HCT116 (cell line): ENCODE measurements at regions not wholly inside any gene's neighbourhood (a gene's known extent, or its start where the extent isn't known, plus 50 kb on each side); places are given as distances from the start of the nearest gene placed in this dataset.

Experiments used
- ATAC-seq: fragments of 200-7000 bp; cut with Tn5 transposase; 2 replicates; pipeline ENCODE4 v1.9.1; 2020; ENCODE audit warnings: mild to moderate bottlenecking, moderate library complexity
- BruUV-seq: library from RNA; stranded (reverse); fragments of 400-500 nt; replicated peaks from 2 replicates; lab custom pipeline; 2021; lab: Mats Ljungman, UMichigan
- CTCF ChIA-PET: fragments of 300-600 bp; sonication (Branson Sonifier 250); formaldehyde crosslinking; loops from one replicate; lab custom pipeline; 2021; ENCODE audit warnings: antibody characterized with exemption; lab: Charles Lee
- POLR2A ChIA-PET: fragments of 300-600, 350-600 bp; sonication (Branson Sonifier 250); formaldehyde crosslinking; loops from one replicate; lab custom pipeline; 2021; ENCODE audit warnings: antibody characterized with exemption; lab: Charles Lee
- RAD21 ChIA-PET, 2 experiments: fragments of 300-600 bp; sonication (Branson Sonifier 250); formaldehyde crosslinking; loops; one replicate each; lab custom pipeline; 2023; ENCODE audit warnings: low total read pairs in 2 of 2; ENCODE audit not compliant: uncharacterized antibody in 2 of 2, unreplicated experiment in 2 of 2, low non-redundant PET in 1 of 2; lab: Charles Lee
- DNase-seq: peaks from one replicate; pipeline ENCODE4 v3.0.0-alpha.2; 2010; ENCODE audit warnings: low read depth, low spot score
- H2AFZ ChIP-seq: fragments of 200-600 bp; shearing (Covaris generic), sonication (generic); 2 replicates; pipeline ENCODE4 v1.6.1; 2017; ENCODE audit warnings: low read depth, mixed run types, mixed read lengths, antibody characterized with exemption, low read length; ENCODE audit not compliant: poor library complexity, severe bottlenecking
- H3K27ac ChIP-seq: 2 replicates; pipeline ENCODE4 v1.5.1; 2012; ENCODE audit warnings: low read depth, low read length
- H3K27me3 ChIP-seq: fragments of 200-600 bp; sonication (generic); 2 replicates; pipeline ENCODE4 v1.6.1; 2016; ENCODE audit warnings: mixed run types, low read length, mixed read lengths; ENCODE audit not compliant: insufficient read depth
- H3K36me3 ChIP-seq, 2 experiments: fragments of 200-500 bp in 1 of 2; fragments of 200-600 bp in 1 of 2; sonication (Bioruptor generic) in 1 of 2; sonication (generic) in 1 of 2; 2 replicates each; pipeline versions ENCODE4 v1.5.1 to v1.6.1; 2014 to 2016; ENCODE audit warnings: low read length in 2 of 2, inconsistent platforms in 1 of 2, mixed read lengths in 1 of 2, mixed run types in 1 of 2; ENCODE audit not compliant: insufficient read depth in 2 of 2, control insufficient read depth in 1 of 2
- H3K4me1 ChIP-seq, 2 experiments: fragments of 200-600 bp in 1 of 2; sonication (generic) in 1 of 2; 2 replicates each; pipeline versions ENCODE4 v1.5.1 to v1.6.1; 2012 to 2017; ENCODE audit warnings: low read length in 2 of 2, inconsistent platforms in 1 of 2, mild to moderate bottlenecking in 1 of 2, mixed read lengths in 1 of 2, mixed run types in 1 of 2, moderate library complexity in 1 of 2; ENCODE audit not compliant: insufficient read depth in 2 of 2, control insufficient read depth in 1 of 2
- H3K4me2 ChIP-seq: fragments of 200-600 bp; sonication (generic); 2 replicates; pipeline ENCODE4 v1.6.1; 2017; ENCODE audit warnings: mixed run types, low read length, mixed read lengths
- H3K4me3 ChIP-seq, 2 experiments: fragments of 200-600 bp in 1 of 2; sonication (generic) in 1 of 2; replicated peaks in 1 of 2; 2 replicates each; pipeline ENCODE4 v1.5.1; 2011 to 2016; ENCODE audit warnings: low read length in 2 of 2, control low read depth in 1 of 2, low read depth in 1 of 2, mild to moderate bottlenecking in 1 of 2, mixed read lengths in 1 of 2, mixed run types in 1 of 2
- H3K79me2 ChIP-seq: fragments of 200-600 bp; sonication (generic); 2 replicates; pipeline ENCODE4 v1.6.1; 2017; ENCODE audit warnings: mild to moderate bottlenecking, mixed run types, low read length, moderate library complexity, mixed read lengths; ENCODE audit not compliant: insufficient read depth
- H3K9ac ChIP-seq: fragments of 200-600 bp; sonication (generic); 2 replicates; pipeline ENCODE4 v1.6.1; 2016; ENCODE audit warnings: low read length, mixed read lengths
- H3K9me2 ChIP-seq: fragments of 200-600 bp; sonication (generic), shearing (Covaris generic); 2 replicates; pipeline ENCODE4 v1.6.1; 2017; ENCODE audit warnings: mixed run types, mild to moderate bottlenecking, moderate library complexity; ENCODE audit not compliant: insufficient read depth
- H3K9me3 ChIP-seq, 2 experiments: fragments of 200-500 bp in 1 of 2; fragments of 200-600 bp in 1 of 2; sonication (Bioruptor generic) in 1 of 2; sonication (generic) in 1 of 2; 2 replicates each; pipeline ENCODE4 v1.6.1; 2014 to 2017; ENCODE audit warnings: low read length in 2 of 2, mixed read lengths in 2 of 2, inconsistent platforms in 1 of 2, low read depth in 1 of 2, mild to moderate bottlenecking in 1 of 2, mixed run types in 1 of 2, moderate library complexity in 1 of 2; ENCODE audit not compliant: control insufficient read depth in 1 of 2, insufficient read depth in 1 of 2
- H4K20me1 ChIP-seq: fragments of 200-600 bp; sonication (generic), shearing (Covaris generic); 2 replicates; pipeline ENCODE4 v1.6.1; 2017; ENCODE audit warnings: mixed run types, mild to moderate bottlenecking, moderate library complexity; ENCODE audit not compliant: insufficient read depth
- CEBPB ChIP-seq: IDR thresholded peaks from 2 replicates; pipeline ENCODE4 v1.6.1; 2012; ENCODE audit warnings: low read depth
- ELF1 ChIP-seq: IDR thresholded peaks from 2 replicates; pipeline ENCODE4 v1.6.1; 2012; ENCODE audit warnings: low read depth, borderline replicate concordance
- EZH2 ChIP-seq: fragments of 200-600 bp; sonication (generic); IDR thresholded peaks from 2 replicates; pipeline ENCODE4 v1.6.1; 2017; ENCODE audit warnings: antibody characterized with exemption, mixed run types
- FOSL1 ChIP-seq: IDR thresholded peaks from 2 replicates; pipeline ENCODE4 v1.6.1; 2012; ENCODE audit warnings: low read depth
- JUND ChIP-seq: IDR thresholded peaks from 2 replicates; pipeline ENCODE4 v1.6.1; 2012
- POLR2A ChIP-seq: IDR thresholded peaks from 2 replicates; pipeline ENCODE4 v1.7.0; 2011; ENCODE audit warnings: borderline replicate concordance; ENCODE audit not compliant: insufficient read depth, insufficient read length; ENCODE audit errors: extremely low read depth
- RAD21 ChIP-seq: IDR thresholded peaks from 2 replicates; pipeline ENCODE4 v1.6.1; 2012; ENCODE audit warnings: low read depth, mild to moderate bottlenecking
- SP1 ChIP-seq: IDR thresholded peaks from 2 replicates; pipeline ENCODE4 v1.6.1; 2012; ENCODE audit warnings: low read depth
- SRF ChIP-seq: IDR thresholded peaks from 2 replicates; pipeline ENCODE4 v1.6.1; 2012; ENCODE audit warnings: low read depth
- TCF7L2 ChIP-seq: IDR thresholded peaks from 2 replicates; pipeline ENCODE4 v1.7.0; 2011; ENCODE audit warnings: borderline replicate concordance, inconsistent platforms; ENCODE audit not compliant: insufficient read depth, insufficient read length; ENCODE audit errors: extremely low read depth
- YY1 ChIP-seq: IDR thresholded peaks from 2 replicates; pipeline ENCODE4 v1.6.1; 2011; ENCODE audit warnings: low read length, low read depth, moderate library complexity, mild to moderate bottlenecking; ENCODE audit not compliant: insufficient replicate concordance; ENCODE audit errors: extremely low read depth
- ZNF274 ChIP-seq: fragments of 200-500 bp; sonication (Bioruptor generic); IDR thresholded peaks from 2 replicates; pipeline ENCODE4 v1.6.1; 2014; ENCODE audit warnings: mild to moderate bottlenecking, low read depth, low read length, inconsistent platforms
- intact Hi-C: fragments of 100-400 bp; cut with micrococcal nuclease; formaldehyde crosslinking; loops from 2 replicates; pipeline ENCODE4 v1.10.0; 2022
- TF ChIP-seq, protein P1 (sequence below): IDR thresholded peaks from 2 replicates; pipeline ENCODE4 v1.6.1; 2012; ENCODE audit warnings: low read depth
- TF ChIP-seq, protein P2 (sequence below): IDR thresholded peaks from 2 replicates; pipeline ENCODE4 v1.6.1; 2011; ENCODE audit warnings: mild to moderate bottlenecking, low read length, moderate library complexity; ENCODE audit not compliant: insufficient replicate concordance; ENCODE audit errors: extremely low read depth
- TF ChIP-seq, protein P3 (sequence below): IDR thresholded peaks from 2 replicates; pipeline ENCODE4 v1.6.1; 2012
- TF ChIP-seq, protein P4 (sequence below), 3 experiments: fragments of 200-600 bp in 1 of 3; sonication (generic) in 1 of 3; IDR thresholded peaks in 2 of 3; conservative IDR thresholded peaks in 1 of 3; 2 replicates each; pipeline ENCODE4 v1.5.1; 2012 to 2017; ENCODE audit warnings: low read depth in 2 of 3, low read length in 2 of 3, antibody characterized with exemption in 1 of 3, borderline replicate concordance in 1 of 3, control low read depth in 1 of 3, mild to moderate bottlenecking in 1 of 3, mixed read lengths in 1 of 3, mixed run types in 1 of 3, moderate library complexity in 1 of 3; ENCODE audit not compliant: insufficient read depth in 1 of 3

DNA sequence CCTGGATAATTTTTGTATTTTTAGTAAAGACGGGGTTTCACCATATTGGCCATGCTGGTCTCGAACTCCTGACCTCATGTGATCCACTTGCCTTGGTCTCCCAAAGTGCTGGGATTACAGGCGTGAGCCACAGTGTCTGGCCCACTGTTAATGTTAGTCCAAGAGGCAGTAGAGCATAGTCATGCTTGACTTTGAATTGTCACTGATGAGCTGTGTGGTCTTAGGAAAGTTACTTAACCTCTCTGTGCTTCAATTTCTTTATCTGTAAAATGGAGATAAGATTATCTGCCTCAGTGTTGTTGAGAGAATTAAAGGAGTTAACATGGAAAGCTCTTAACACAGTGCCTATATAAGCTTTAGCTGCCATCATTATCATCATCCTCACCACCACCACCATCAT lies 78.1 kb downstream of the TBX3 start:
- Histone ChIP-seq H3K27ac (no peak overlapping the region), H3K4me3 (no peak overlapping the region), H4K20me1 (no peaks in the 10 kb centered on the region), H3K36me3 (no peaks in the 10 kb centered on the region), H3K27me3 (no peaks in the 10 kb centered on the region), H3K9ac (no peak overlapping the region), H3K9me3 (no peaks in the 10 kb centered on the region), H3K4me2 (no peak overlapping the region), H2AFZ (no peak overlapping the region), H3K9me2 (no peaks in the 10 kb centered on the region), H3K79me2 (no peaks in the 10 kb centered on the region), H3K4me1 (no peaks in the 10 kb centered on the region)
- ChIA-PET POLR2A (no interaction called here), CTCF (no interaction called here), RAD21 (no interaction called here)
- TF ChIP-seq, protein P1, sequence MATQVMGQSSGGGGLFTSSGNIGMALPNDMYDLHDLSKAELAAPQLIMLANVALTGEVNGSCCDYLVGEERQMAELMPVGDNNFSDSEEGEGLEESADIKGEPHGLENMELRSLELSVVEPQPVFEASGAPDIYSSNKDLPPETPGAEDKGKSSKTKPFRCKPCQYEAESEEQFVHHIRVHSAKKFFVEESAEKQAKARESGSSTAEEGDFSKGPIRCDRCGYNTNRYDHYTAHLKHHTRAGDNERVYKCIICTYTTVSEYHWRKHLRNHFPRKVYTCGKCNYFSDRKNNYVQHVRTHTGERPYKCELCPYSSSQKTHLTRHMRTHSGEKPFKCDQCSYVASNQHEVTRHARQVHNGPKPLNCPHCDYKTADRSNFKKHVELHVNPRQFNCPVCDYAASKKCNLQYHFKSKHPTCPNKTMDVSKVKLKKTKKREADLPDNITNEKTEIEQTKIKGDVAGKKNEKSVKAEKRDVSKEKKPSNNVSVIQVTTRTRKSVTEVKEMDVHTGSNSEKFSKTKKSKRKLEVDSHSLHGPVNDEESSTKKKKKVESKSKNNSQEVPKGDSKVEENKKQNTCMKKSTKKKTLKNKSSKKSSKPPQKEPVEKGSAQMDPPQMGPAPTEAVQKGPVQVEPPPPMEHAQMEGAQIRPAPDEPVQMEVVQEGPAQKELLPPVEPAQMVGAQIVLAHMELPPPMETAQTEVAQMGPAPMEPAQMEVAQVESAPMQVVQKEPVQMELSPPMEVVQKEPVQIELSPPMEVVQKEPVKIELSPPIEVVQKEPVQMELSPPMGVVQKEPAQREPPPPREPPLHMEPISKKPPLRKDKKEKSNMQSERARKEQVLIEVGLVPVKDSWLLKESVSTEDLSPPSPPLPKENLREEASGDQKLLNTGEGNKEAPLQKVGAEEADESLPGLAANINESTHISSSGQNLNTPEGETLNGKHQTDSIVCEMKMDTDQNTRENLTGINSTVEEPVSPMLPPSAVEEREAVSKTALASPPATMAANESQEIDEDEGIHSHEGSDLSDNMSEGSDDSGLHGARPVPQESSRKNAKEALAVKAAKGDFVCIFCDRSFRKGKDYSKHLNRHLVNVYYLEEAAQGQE = no peak
- TF ChIP-seq RAD21 (no peak), SRF (no peak), SP1 (no peak), EZH2 (no peak), JUND (no peak), ZNF274 (no peak), YY1 (no peak), CEBPB (no peak), TCF7L2 (no peak), ELF1 (no peak), POLR2A (no peak), FOSL1 (no peak)
- TF ChIP-seq, protein P2, sequence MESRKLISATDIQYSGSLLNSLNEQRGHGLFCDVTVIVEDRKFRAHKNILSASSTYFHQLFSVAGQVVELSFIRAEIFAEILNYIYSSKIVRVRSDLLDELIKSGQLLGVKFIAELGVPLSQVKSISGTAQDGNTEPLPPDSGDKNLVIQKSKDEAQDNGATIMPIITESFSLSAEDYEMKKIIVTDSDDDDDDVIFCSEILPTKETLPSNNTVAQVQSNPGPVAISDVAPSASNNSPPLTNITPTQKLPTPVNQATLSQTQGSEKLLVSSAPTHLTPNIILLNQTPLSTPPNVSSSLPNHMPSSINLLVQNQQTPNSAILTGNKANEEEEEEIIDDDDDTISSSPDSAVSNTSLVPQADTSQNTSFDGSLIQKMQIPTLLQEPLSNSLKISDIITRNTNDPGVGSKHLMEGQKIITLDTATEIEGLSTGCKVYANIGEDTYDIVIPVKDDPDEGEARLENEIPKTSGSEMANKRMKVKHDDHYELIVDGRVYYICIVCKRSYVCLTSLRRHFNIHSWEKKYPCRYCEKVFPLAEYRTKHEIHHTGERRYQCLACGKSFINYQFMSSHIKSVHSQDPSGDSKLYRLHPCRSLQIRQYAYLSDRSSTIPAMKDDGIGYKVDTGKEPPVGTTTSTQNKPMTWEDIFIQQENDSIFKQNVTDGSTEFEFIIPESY = no peak
- TF ChIP-seq, protein P3, sequence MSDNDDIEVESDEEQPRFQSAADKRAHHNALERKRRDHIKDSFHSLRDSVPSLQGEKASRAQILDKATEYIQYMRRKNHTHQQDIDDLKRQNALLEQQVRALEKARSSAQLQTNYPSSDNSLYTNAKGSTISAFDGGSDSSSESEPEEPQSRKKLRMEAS = no peak
- TF ChIP-seq, protein P4, sequence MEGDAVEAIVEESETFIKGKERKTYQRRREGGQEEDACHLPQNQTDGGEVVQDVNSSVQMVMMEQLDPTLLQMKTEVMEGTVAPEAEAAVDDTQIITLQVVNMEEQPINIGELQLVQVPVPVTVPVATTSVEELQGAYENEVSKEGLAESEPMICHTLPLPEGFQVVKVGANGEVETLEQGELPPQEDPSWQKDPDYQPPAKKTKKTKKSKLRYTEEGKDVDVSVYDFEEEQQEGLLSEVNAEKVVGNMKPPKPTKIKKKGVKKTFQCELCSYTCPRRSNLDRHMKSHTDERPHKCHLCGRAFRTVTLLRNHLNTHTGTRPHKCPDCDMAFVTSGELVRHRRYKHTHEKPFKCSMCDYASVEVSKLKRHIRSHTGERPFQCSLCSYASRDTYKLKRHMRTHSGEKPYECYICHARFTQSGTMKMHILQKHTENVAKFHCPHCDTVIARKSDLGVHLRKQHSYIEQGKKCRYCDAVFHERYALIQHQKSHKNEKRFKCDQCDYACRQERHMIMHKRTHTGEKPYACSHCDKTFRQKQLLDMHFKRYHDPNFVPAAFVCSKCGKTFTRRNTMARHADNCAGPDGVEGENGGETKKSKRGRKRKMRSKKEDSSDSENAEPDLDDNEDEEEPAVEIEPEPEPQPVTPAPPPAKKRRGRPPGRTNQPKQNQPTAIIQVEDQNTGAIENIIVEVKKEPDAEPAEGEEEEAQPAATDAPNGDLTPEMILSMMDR (IDR thresholded peaks at IDR 0.05 in 2 of 3, conservative IDR thresholded peaks at IDR 0.05 in 1 of 3; ENCODE audit: borderline replicate concordance in 1 of 3, insufficient read depth in 1 of 3, low read depth in 2 of 3, low read length in 2 of 3) = no peak
- no peak for ATAC-seq
- DNase-seq = no peak
- no TSS peak for BruUV-seq
- intact Hi-C loops = no loop called here
